Uterus (tissue), 2 donors: ENCODE measurements at regions not wholly inside any gene's neighbourhood (a gene's known extent, or its start where the extent isn't known, plus 50 kb on each side); places are given as distances from the start of the nearest gene placed in this dataset.

Source experiments
- POLR2A ChIP-seq, 2 donors: fragments of 450-650 bp; IDR thresholded peaks; one replicate each; pipeline ENCODE4 v1.6.1; 2016; ENCODE audit warnings: antibody characterized with exemption in 2 of 2, mild to moderate bottlenecking in 1 of 2, moderate library complexity in 1 of 2
- TF ChIP-seq, protein P1 (sequence below), 4 experiments: fragments of 200-600 bp in 2 of 4; fragments of 450-650 bp in 2 of 4; sonication (generic) in 2 of 4; IDR thresholded peaks; one replicate each; pipeline ENCODE4 v1.5.1; 2016 to 2019; ENCODE audit warnings: antibody characterized with exemption in 4 of 4, mild to moderate bottlenecking in 2 of 4, moderate library complexity in 1 of 4

DNA sequence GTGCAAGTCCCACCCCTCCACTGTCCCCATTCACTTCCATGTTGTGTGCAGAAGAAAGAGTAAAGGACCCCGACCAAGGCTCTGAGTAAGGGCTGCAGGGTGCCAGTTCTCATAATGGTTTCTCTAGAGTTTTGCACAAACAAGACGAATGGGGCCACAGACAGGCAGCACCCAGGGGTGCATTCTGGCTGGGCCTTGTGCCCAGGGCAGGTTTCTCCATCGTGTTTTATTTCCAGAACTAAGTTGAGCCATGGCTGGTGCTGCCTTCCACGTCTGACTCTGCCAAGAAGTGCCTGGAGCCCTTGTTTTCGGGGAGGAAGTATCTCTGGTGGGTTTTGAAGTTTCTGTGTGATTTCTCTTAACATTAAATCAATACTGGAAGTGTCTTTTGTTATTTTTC is 95.0 kb upstream of the SDK1 start:
- TF ChIP-seq, protein P1, sequence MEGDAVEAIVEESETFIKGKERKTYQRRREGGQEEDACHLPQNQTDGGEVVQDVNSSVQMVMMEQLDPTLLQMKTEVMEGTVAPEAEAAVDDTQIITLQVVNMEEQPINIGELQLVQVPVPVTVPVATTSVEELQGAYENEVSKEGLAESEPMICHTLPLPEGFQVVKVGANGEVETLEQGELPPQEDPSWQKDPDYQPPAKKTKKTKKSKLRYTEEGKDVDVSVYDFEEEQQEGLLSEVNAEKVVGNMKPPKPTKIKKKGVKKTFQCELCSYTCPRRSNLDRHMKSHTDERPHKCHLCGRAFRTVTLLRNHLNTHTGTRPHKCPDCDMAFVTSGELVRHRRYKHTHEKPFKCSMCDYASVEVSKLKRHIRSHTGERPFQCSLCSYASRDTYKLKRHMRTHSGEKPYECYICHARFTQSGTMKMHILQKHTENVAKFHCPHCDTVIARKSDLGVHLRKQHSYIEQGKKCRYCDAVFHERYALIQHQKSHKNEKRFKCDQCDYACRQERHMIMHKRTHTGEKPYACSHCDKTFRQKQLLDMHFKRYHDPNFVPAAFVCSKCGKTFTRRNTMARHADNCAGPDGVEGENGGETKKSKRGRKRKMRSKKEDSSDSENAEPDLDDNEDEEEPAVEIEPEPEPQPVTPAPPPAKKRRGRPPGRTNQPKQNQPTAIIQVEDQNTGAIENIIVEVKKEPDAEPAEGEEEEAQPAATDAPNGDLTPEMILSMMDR (IDR thresholded peaks at IDR 0.05): no peak
- TF ChIP-seq POLR2A (IDR thresholded peaks at IDR 0.05): no peak
